ENCODE measurements at regions not wholly inside any gene's neighbourhood (a gene's known extent, or its start where the extent isn't known, plus 50 kb on each side); places are given as distances from the start of the nearest gene placed in this dataset.

DNA sequence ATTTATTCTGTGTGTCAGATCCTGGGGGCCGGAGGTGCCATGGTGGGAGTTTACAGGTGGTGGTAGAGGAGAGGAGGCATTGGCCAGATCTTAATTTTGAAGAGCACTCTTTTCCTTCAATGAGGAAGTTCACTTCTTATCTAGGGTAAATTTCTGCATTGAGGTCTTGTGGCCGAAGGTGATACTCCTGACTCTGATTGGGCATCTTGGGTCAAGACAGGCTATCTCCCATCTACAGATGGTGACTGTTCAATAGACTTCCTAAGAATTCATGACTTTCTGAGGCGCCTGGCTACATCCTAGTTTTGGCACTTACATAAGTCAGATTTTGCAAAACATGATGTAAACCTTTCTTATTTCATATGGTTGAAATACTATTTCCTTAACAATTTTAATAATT, 135.2 kb downstream of the SUCLA2 start:
- no peaks in the 10 kb centered on the region for H3K9me3 Mint-ChIP-seq
- TF ChIP-seq CTCF (IDR thresholded peaks at IDR 0.05; ENCODE audit: unreplicated experiment in 3 of 3): no peak
- no peak overlapping the region for H3K4me3 Mint-ChIP-seq
- no peaks in the 10 kb centered on the region for H3K27me3 Mint-ChIP-seq (ENCODE audit: low read depth)
- H3K27ac Mint-ChIP-seq: peak overlapping the region in 1 of 3 experiments; percentile 7
- no peaks in the 10 kb centered on the region for H3K4me1 Mint-ChIP-seq
- H3K36me3 Mint-ChIP-seq (ENCODE audit: low read depth): no peaks in the 10 kb centered on the region

DNA sequence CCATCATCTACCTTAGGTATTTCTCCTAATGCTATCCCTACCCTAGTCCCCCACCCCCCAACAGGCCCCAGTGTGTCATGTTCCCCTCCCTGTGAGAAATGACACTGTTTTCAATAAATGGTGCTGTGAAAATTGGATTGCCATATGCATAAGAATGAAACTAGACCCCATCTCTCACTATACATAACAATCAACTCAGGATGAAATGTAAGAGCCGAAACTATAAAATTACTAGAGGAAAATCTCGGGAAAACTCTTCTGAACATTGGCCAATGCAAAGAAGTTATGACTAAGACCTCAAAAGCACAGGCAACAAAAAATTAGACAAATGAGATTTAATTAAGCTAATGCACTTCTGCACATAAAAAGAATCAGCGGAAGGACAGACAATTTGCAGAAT, 138.2 kb downstream of the SUCLA2 start:
- Mint-ChIP-seq H3K9me3 (no peaks in the 10 kb centered on the region), H3K4me3 (no peak overlapping the region), H3K27me3 (ENCODE audit: low read depth) (no peaks in the 10 kb centered on the region), H3K4me1 (no peaks in the 10 kb centered on the region), H3K36me3 (ENCODE audit: low read depth) (no peaks in the 10 kb centered on the region), H3K27ac (no peak overlapping the region)
- no peak for TF ChIP-seq CTCF (IDR thresholded peaks at IDR 0.05; ENCODE audit: unreplicated experiment in 3 of 3)

- Mint-ChIP-seq H3K4me3 (no peak overlapping the region), H3K4me1 (no peaks in the 10 kb centered on the region), H3K9me3 (no peaks in the 10 kb centered on the region), H3K27me3 (ENCODE audit: low read depth) (no peaks in the 10 kb centered on the region), H3K27ac (peak overlapping the region in 1 of 3 experiments; percentile 42), H3K36me3 (ENCODE audit: low read depth) (no peaks in the 10 kb centered on the region)
- TF ChIP-seq CTCF (IDR thresholded peaks at IDR 0.05; ENCODE audit: unreplicated experiment in 3 of 3): no peak
Observed at GRCh38 chr13:47859165-47859564, 141.9 kb downstream of the SUCLA2 start.

DNA sequence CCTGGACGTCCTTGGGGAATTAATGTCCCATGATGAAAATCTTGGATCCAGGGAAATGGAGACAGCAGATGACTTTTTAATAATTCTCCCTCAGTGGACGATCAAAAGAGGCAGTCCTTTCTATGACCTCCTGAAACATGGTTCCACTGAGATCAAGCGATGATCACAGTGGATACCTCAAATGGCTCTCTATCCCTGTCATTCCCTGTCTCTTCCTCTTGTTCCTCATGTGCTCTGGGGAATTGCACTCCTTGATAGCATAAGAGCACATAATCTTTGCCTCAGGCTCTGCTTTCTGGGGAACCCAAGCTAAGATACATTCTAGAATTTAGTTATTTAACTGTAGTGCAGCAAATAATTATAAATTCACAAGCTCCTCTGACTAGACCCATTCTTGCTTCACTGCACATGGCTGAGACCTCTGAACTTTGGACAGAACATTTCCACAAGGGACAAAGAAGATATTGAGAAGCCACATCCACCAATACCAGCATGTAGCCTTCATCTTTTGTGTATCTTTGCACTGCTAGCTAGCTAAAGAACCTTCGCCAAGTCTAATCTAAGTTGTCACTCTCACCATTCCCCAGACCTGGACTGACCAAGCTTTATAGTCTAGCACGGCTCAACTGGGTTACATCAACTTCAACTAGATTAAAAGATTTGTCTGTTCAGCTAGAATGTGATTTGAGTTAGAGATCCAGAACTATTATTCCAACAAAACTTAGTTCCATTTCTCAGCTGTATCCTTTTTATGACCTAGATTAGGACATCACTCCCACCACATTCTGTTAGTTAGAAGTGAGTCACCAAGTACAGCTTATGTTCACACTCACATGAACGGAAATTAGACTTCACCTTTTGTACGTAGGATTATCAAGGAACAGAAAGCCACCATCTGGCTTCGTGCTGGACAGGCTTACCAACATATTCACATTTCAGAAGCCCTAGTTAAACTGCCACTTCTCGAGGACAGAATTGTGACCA, 142.7 kb downstream of the SUCLA2 start:
- H3K27me3 Mint-ChIP-seq (ENCODE audit: low read depth): no peaks in the 10 kb centered on the region
- no peak overlapping the region for H3K4me3 Mint-ChIP-seq
- H3K27ac Mint-ChIP-seq: peak overlapping the region in 1 of 3 experiments; percentile 42
- H3K4me1 Mint-ChIP-seq: no peaks in the 10 kb centered on the region
- H3K9me3 Mint-ChIP-seq: no peaks in the 10 kb centered on the region
- no peaks in the 10 kb centered on the region for H3K36me3 Mint-ChIP-seq (ENCODE audit: low read depth)
- TF ChIP-seq CTCF (IDR thresholded peaks at IDR 0.05; ENCODE audit: unreplicated experiment in 3 of 3): no peak

DNA sequence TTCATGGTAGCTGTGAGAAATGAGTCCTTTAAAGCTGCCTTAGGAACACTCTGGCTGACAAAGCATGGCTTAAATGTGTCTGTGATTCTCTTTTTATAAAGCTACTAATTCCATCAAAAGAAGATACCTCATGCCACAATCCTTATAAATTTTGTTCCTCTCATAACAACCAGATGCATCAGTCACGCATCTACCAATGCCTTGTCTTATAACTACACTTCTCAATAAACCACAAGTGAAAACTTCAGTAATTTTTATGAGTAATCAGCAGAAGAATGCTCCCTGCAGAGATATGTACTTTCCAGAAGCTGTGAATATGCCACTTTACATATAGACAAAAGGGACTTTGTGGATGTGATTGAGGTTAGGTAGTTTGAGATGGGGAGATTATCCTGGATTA, 147.8 kb downstream of the SUCLA2 start:
- no peak overlapping the region for H3K4me3 Mint-ChIP-seq
- H3K4me1 Mint-ChIP-seq: no peaks in the 10 kb centered on the region
- peaks cover 6% of the 10 kb centered on the region for H3K36me3 Mint-ChIP-seq (ENCODE audit: low read depth)
- TF ChIP-seq CTCF (IDR thresholded peaks at IDR 0.05; ENCODE audit: unreplicated experiment in 3 of 3): no peak
- H3K27me3 Mint-ChIP-seq (ENCODE audit: low read depth): no peaks in the 10 kb centered on the region
- no peak overlapping the region for H3K27ac Mint-ChIP-seq
- peaks cover 18% of the 10 kb centered on the region for H3K9me3 Mint-ChIP-seq

GRCh38 chr13:47846886-47847285, 154.2 kb downstream of the SUCLA2 start:
- H3K36me3 Mint-ChIP-seq (ENCODE audit: low read depth): peaks cover 6% of the 10 kb centered on the region
- no peak overlapping the region for H3K27ac Mint-ChIP-seq
- no peaks in the 10 kb centered on the region for H3K27me3 Mint-ChIP-seq (ENCODE audit: low read depth)
- H3K9me3 Mint-ChIP-seq: peaks cover 18% of the 10 kb centered on the region
- H3K4me1 Mint-ChIP-seq: peaks cover 5% of the 10 kb centered on the region
- H3K4me3 Mint-ChIP-seq: no peak overlapping the region
- no peak for TF ChIP-seq CTCF (IDR thresholded peaks at IDR 0.05; ENCODE audit: unreplicated experiment in 3 of 3)

Data from nephron (organoid).